HEK293 (cell line): ENCODE measurements at regions not wholly inside any gene's neighbourhood (a gene's known extent, or its start where the extent isn't known, plus 50 kb on each side); places are given as distances from the start of the nearest gene placed in this dataset.

Experiments
- CTCF ChIA-PET: fragments of 350-600 bp; formaldehyde crosslinking; extraction: SDS; loops from one replicate; lab custom pipeline; 2021; ENCODE audit warnings: antibody characterized with exemption; lab: Yijun Ruan, JAX
- POLR2A ChIA-PET: fragments of 300-600 bp; formaldehyde crosslinking; extraction: SDS; loops from one replicate; lab custom pipeline; 2020; ENCODE audit warnings: antibody characterized with exemption, inconsistent platforms; lab: Yijun Ruan, JAX
- H3K27ac ChIP-seq: fragments of 200-500 bp; sonication (Bioruptor generic); 2 replicates; pipeline ENCODE4 v1.5.1; 2014; ENCODE audit warnings: low read depth, low read length, control low read depth, inconsistent platforms; ENCODE audit errors: extremely low read depth
- H3K36me3 ChIP-seq, 2 experiments: fragments of 200-500 bp in 1 of 2; sonication (Bioruptor generic) in 1 of 2; 1 replicate in 1 of 2; 2 replicates in 1 of 2; pipeline ENCODE4 v1.5.1; 2014 to 2017; ENCODE audit warnings: inconsistent platforms in 2 of 2, low read length in 2 of 2; ENCODE audit not compliant: control insufficient read depth in 2 of 2, insufficient read depth in 1 of 2
- H3K4me1 ChIP-seq: fragments of 200-500 bp; sonication (Bioruptor generic); 2 replicates; pipeline ENCODE4 v1.5.1; 2014; ENCODE audit warnings: mild to moderate bottlenecking, low read length, inconsistent platforms; ENCODE audit not compliant: control insufficient read depth, insufficient read depth
- H3K4me3 ChIP-seq: 2 replicates; pipeline ENCODE4 v1.5.1; 2011; ENCODE audit warnings: low read depth, mild to moderate bottlenecking, control low read depth, low read length, moderate library complexity
- H3K9me3 ChIP-seq: fragments of 200-500 bp; sonication (Bioruptor generic); 2 replicates; pipeline ENCODE4 v1.5.1; 2014; ENCODE audit warnings: low read depth, low read length, inconsistent platforms; ENCODE audit not compliant: control insufficient read depth, insufficient read depth
- EGR2 ChIP-seq: fragments of 450-650 bp; formaldehyde crosslinking; IDR thresholded peaks from 2 replicates; pipeline ENCODE4 v1.5.1; 2016; ENCODE audit warnings: low read depth, missing biosample characterization, missing genetic modification characterization
- GLI2 ChIP-seq: fragments of 450-650 bp; formaldehyde crosslinking; IDR thresholded peaks from 2 replicates; pipeline ENCODE4; 2017; ENCODE audit warnings: missing biosample characterization, missing genetic modification characterization, low read depth, borderline replicate concordance
- KLF1 ChIP-seq: fragments of 450-650 bp; formaldehyde crosslinking; IDR thresholded peaks from 2 replicates; pipeline ENCODE4 v1.5.1; 2016; ENCODE audit warnings: missing biosample characterization, missing genetic modification characterization
- KLF9 ChIP-seq: fragments of 450-650 bp; formaldehyde crosslinking; IDR thresholded peaks from 2 replicates; pipeline ENCODE4 v1.5.1; 2016; ENCODE audit warnings: missing biosample characterization, missing genetic modification characterization, low read depth
- MYNN ChIP-seq: fragments of 450-650 bp; formaldehyde crosslinking; IDR thresholded peaks from 2 replicates; pipeline ENCODE4 v1.5.1; 2016; ENCODE audit warnings: missing biosample characterization, missing genetic modification characterization, borderline replicate concordance
- PRDM10 ChIP-seq: fragments of 450-650 bp; formaldehyde crosslinking; IDR thresholded peaks from 2 replicates; pipeline ENCODE4 v1.5.1; 2016; ENCODE audit warnings: missing biosample characterization, missing genetic modification characterization
- SETDB1 ChIP-seq: IDR thresholded peaks from one replicate; pipeline ENCODE4 v1.6.1; 2017; ENCODE audit warnings: mild to moderate bottlenecking, low read length, moderate library complexity, mixed read lengths; ENCODE audit not compliant: insufficient read length
- ZBTB26 ChIP-seq: fragments of 450-650 bp; formaldehyde crosslinking; optimal IDR thresholded peaks from 2 replicates; pipeline ENCODE3; 2016; ENCODE audit warnings: missing biosample characterization, mild to moderate bottlenecking, missing genetic modification characterization
- ZFHX2 ChIP-seq: fragments of 450-650 bp; formaldehyde crosslinking; conservative IDR thresholded peaks from 2 replicates; pipeline ENCODE4 v1.5.1; 2016; ENCODE audit warnings: missing biosample characterization, missing genetic modification characterization
- ZNF10 ChIP-seq: fragments of 450-650 bp; formaldehyde crosslinking; IDR thresholded peaks from 2 replicates; pipeline ENCODE4 v1.5.1; 2017; ENCODE audit warnings: missing biosample characterization, missing genetic modification characterization
- ZNF146 ChIP-seq: fragments of 450-650 bp; formaldehyde crosslinking; IDR thresholded peaks from 2 replicates; pipeline ENCODE4 v1.5.1; 2016; ENCODE audit warnings: missing biosample characterization, missing genetic modification characterization
- ZNF23 ChIP-seq: fragments of 450-650 bp; formaldehyde crosslinking; IDR thresholded peaks from 2 replicates; pipeline ENCODE4 v1.5.1; 2016; ENCODE audit warnings: missing biosample characterization, missing genetic modification characterization, borderline replicate concordance
- ZNF350 ChIP-seq: fragments of 450-650 bp; formaldehyde crosslinking; IDR thresholded peaks from 2 replicates; pipeline ENCODE4 v1.5.0; 2017; ENCODE audit warnings: missing biosample characterization, mild to moderate bottlenecking, missing genetic modification characterization
- ZNF529 ChIP-seq: fragments of 450-650 bp; formaldehyde crosslinking; IDR thresholded peaks from 2 replicates; pipeline ENCODE4 v1.5.1; 2017; ENCODE audit warnings: missing genetic modification characterization, missing biosample characterization; ENCODE audit not compliant: insufficient replicate concordance
- ZNF548 ChIP-seq: fragments of 450-650 bp; formaldehyde crosslinking; IDR thresholded peaks from 2 replicates; pipeline ENCODE4 v1.5.1; 2016; ENCODE audit warnings: missing biosample characterization, missing genetic modification characterization
- ZNF558 ChIP-seq: fragments of 450-650 bp; formaldehyde crosslinking; IDR thresholded peaks from 2 replicates; pipeline ENCODE4 v1.5.1; 2016; ENCODE audit warnings: missing biosample characterization, missing genetic modification characterization
- ZNF571 ChIP-seq: fragments of 450-650 bp; formaldehyde crosslinking; IDR thresholded peaks from 2 replicates; pipeline ENCODE4 v1.5.0; 2017; ENCODE audit warnings: missing biosample characterization, missing genetic modification characterization
- ZNF664 ChIP-seq: fragments of 450-650 bp; formaldehyde crosslinking; IDR thresholded peaks from 2 replicates; pipeline ENCODE4 v1.5.1; 2016; ENCODE audit warnings: missing biosample characterization, missing genetic modification characterization

- CTCF ChIA-PET: interaction anchor here (0.8 to 1.4 kb wide), 2 partner anchors 36 to 120 kb away, joined by 4 read pairs; no protein-coding TSS in a partner anchor
- peaks cover 23% of the 10 kb centered on the region for H3K4me1 ChIP-seq
Observed at GRCh38 chr14:76948976-76949375, 79.5 kb downstream of the IRF2BPL start.

GRCh38 chr14:76948213-76948947, 80.1 kb downstream of the IRF2BPL start:
- no peaks in the 10 kb centered on the region for H3K36me3 ChIP-seq
- CTCF ChIA-PET: interaction anchor here (0.8 to 1.7 kb wide), 7 partner anchors 7 to 122 kb away, joined by 3 to 9 read pairs (median 4); no protein-coding TSS in a partner anchor
- H3K9me3 ChIP-seq: no peaks in the 10 kb centered on the region
- peaks cover 23% of the 10 kb centered on the region for H3K4me1 ChIP-seq
- TF ChIP-seq SETDB1 (peak; percentile 20), KLF9 (tag by site-specific recombination) (peak; percentile 43; the same call in 1 of the 2 replicates), EGR2 (tag by site-specific recombination) (peak; percentile 29; the same call in 1 of the 2 replicates), ZFHX2 (tag by site-specific recombination) (peak; percentile 42), PRDM10 (tag by site-specific recombination) (no peak), ZNF10 (peak; percentile 62)
- peak overlapping the region; percentile 93 for H3K27ac ChIP-seq
- POLR2A ChIA-PET: interaction anchor here (0.5 to 2.0 kb wide), 7 partner anchors 8 to 119 kb away, joined by 3 to 12 read pairs (median 5); no protein-coding TSS in a partner anchor
- no peak overlapping the region for H3K4me3 ChIP-seq

More at GRCh38 chr14:76948976-76949375, 79.5 kb downstream of the IRF2BPL start:
- Histone ChIP-seq H3K9me3 (no peaks in the 10 kb centered on the region), H3K27ac (no peak overlapping the region), H3K4me3 (no peak overlapping the region), H3K36me3 (no peaks in the 10 kb centered on the region)
- POLR2A ChIA-PET: interaction anchor here (0.5 kb wide), 1 partner anchor 101 kb away, joined by 10 read pairs; no protein-coding TSS in a partner anchor
- no peak for TF ChIP-seq ZNF529 (tag by site-specific recombination)
- no peak for TF ChIP-seq GLI2 (tag by site-specific recombination)
- TF ChIP-seq ZBTB26: no peak
- TF ChIP-seq KLF1: no peak
- TF ChIP-seq ZNF350: no peak
- TF ChIP-seq ZNF571 (tag by site-specific recombination): no peak
- TF ChIP-seq ZNF23 (tag by site-specific recombination): no peak
- TF ChIP-seq ZNF558 (tag by site-specific recombination): no peak
- TF ChIP-seq MYNN (tag by site-specific recombination): no peak
- TF ChIP-seq ZNF146 (tag by site-specific recombination): no peak
- no peak for TF ChIP-seq ZNF664
- TF ChIP-seq ZNF548: no peak
